ENCODE measurements at regions not wholly inside any gene's neighbourhood (a gene's known extent, or its start where the extent isn't known, plus 50 kb on each side); places are given as distances from the start of the nearest gene placed in this dataset.

GRCh38 chrX:100479329-100479728 is 69.3 kb upstream of the PCDH19 start:
- TF ChIP-seq ELK1 (IDR thresholded peaks at IDR 0.05; ENCODE audit: borderline replicate concordance, low read depth, low read length) (no peak), RCOR1 (IDR thresholded peaks at IDR 0.05; ENCODE audit: insufficient replicate concordance, low read length) (no peak), BHLHE40 (IDR thresholded peaks at IDR 0.05; ENCODE audit: low read depth, low read length) (no peak)
- Histone ChIP-seq H2BK20ac (ENCODE audit: low read depth, low read length) (no peak overlapping the region), H4K8ac (ENCODE audit: low read depth in 2 of 2, low read length in 2 of 2) (no peak overlapping the region), H4K91ac (ENCODE audit: insufficient read depth, low read depth, low read length) (no peak overlapping the region), H2AFZ (replicated peaks; ENCODE audit: low read length, poor library complexity) (no peak overlapping the region), H3K14ac (replicated peaks; ENCODE audit: low read depth, low read length) (no peak overlapping the region), H3K9ac (ENCODE audit: low read depth, low read length) (no peak overlapping the region), H3K56ac (ENCODE audit: extremely low read depth, insufficient read depth, low read length) (no peak overlapping the region), H2BK5ac (ENCODE audit: low read depth, low read length, poor library complexity, severe bottlenecking) (no peak overlapping the region), H3K4me2 (ENCODE audit: low read depth, low read length) (no peak overlapping the region), H3K27ac (ENCODE audit: insufficient read depth, low read length) (no peak overlapping the region), H4K5ac (ENCODE audit: low read depth, low read length) (no peak overlapping the region), H3K4me3 (ENCODE audit: insufficient read depth, low read depth, low read length) (no peak overlapping the region), H2BK15ac (ENCODE audit: low read depth, low read length) (no peak overlapping the region), H2BK120ac (ENCODE audit: low read depth, low read length) (no peak overlapping the region), H3K36me3 (ENCODE audit: control insufficient read depth, insufficient read depth, low read length) (no peaks in the 10 kb centered on the region), H3K79me1 (ENCODE audit: low read depth in 1 of 2, low read length in 2 of 2) (no peaks in the 10 kb centered on the region), H4K20me1 (ENCODE audit: insufficient read depth, low read length) (no peaks in the 10 kb centered on the region), H3K18ac (ENCODE audit: low read depth, low read length) (no peak overlapping the region), H3K4ac (ENCODE audit: low read depth, low read length) (no peak overlapping the region), H3K27me3 (ENCODE audit: control insufficient read depth, insufficient read depth, low read length) (no peaks in the 10 kb centered on the region; the same call in 1 of the 2 replicates), H3K23ac (ENCODE audit: low read depth, low read length) (no peak overlapping the region), H3K4me1 (ENCODE audit: control insufficient read depth, insufficient read depth, low read length) (no peaks in the 10 kb centered on the region), H2AK9ac (replicated peaks; ENCODE audit: low read depth, low read length, poor library complexity) (no peak overlapping the region), H2AK5ac (ENCODE audit: low read depth, low read length) (no peak overlapping the region), H3K9me1 (ENCODE audit: insufficient read depth, low read length) (no peaks in the 10 kb centered on the region), H3K9me3 (ENCODE audit: control insufficient read depth, insufficient read depth, low read length) (no peaks in the 10 kb centered on the region)
- DNase-seq (no peak), ATAC-seq (ENCODE audit: low read depth) (no peak)
- in situ Hi-C loops (cut with MboI; ENCODE audit: low sequenced_read_pairs) = no loop called here
- dilution Hi-C loops (cut with HindIII; ENCODE audit: low sequenced_read_pairs, unreplicated experiment) = no loop called here
- CTCF ChIA-PET = no interaction called here
- POLR2A ChIA-PET (ENCODE audit: unreplicated experiment) = no interaction called here
- intact Hi-C loops (cut with micrococcal nuclease) = no loop called here
- no TSS peak for BruUV-seq (replicated peaks)
- WGBS, 2 experiments (ENCODE audit: extremely low coverage in 2 of 2, insufficient read length in 1 of 2) = no CpG with 5 or more reads among the region's 1 CpG
